Nucleus accumbens (tissue), 56 donors: ENCODE measurements at regions not wholly inside any gene's neighbourhood (a gene's known extent, or its start where the extent isn't known, plus 50 kb on each side); places are given as distances from the start of the nearest gene placed in this dataset.
A peak's percentile ranks its signal among the peaks of the same experiment; 100 is the strongest.

ENCODE experiments used
- DNase-seq, 56 donors: peaks; one replicate each; lab custom pipeline; 2025; lab: John Stamatoyannopoulos, UW

- peak in 3 of 56 donors; percentile 1 to 14 (median 2) for DNase-seq
Measured at GRCh38 chr20:3312940-3313682, 74.1 kb upstream of the SLC4A11 start.

- no peak for DNase-seq
Measured at GRCh38 chr20:3311623-3312022, 72.6 kb upstream of the SLC4A11 start.

GRCh38 chr20:3309226-3309625, 70.2 kb upstream of the SLC4A11 start:
- DNase-seq: no peak

GRCh38 chr20:3307725-3308124, 68.7 kb upstream of the SLC4A11 start:
- no peak for DNase-seq

GRCh38 chr20:3307078-3307477, 68.1 kb upstream of the SLC4A11 start:
- no peak for DNase-seq

GRCh38 chr20:3306068-3306467, 67.1 kb upstream of the SLC4A11 start:
- no peak for DNase-seq

GRCh38 chr20:3304456-3304855, 65.5 kb upstream of the SLC4A11 start:
- no peak for DNase-seq

- DNase-seq: no peak
Measured at GRCh38 chr20:3297079-3297378, 58.0 kb upstream of the SLC4A11 start.

- no peak for DNase-seq
Measured at GRCh38 chr20:3296261-3297078, 57.5 kb upstream of the SLC4A11 start.
